ENCODE measurements at regions not wholly inside any gene's neighbourhood (a gene's known extent, or its start where the extent isn't known, plus 50 kb on each side); places are given as distances from the start of the nearest gene placed in this dataset.

- H2AFZ ChIP-seq (ENCODE audit: low read depth, low read length, severe bottlenecking), result no peak overlapping the region
- H3K9ac ChIP-seq (ENCODE audit: low read length), result no peak overlapping the region
- H3K27ac ChIP-seq (ENCODE audit: low read depth, low read length), result no peak overlapping the region
- H3K4me3 ChIP-seq (ENCODE audit: insufficient read depth, low read length, poor library complexity, severe bottlenecking), result no peak overlapping the region
- H3K9me2 ChIP-seq (replicated peaks; ENCODE audit: insufficient read depth, low read length), result no peaks in the 10 kb centered on the region; the same call in 1 of the 2 replicates
- TF ChIP-seq CTCF (IDR thresholded peaks at IDR 0.05; ENCODE audit: insufficient read depth, low read length, poor library complexity, severe bottlenecking) (no peak), EZH2phosphoT487 (conservative IDR thresholded peaks at IDR 0.05; ENCODE audit: low read length) (no peak)
- no peaks in the 10 kb centered on the region for H3K79me2 ChIP-seq (ENCODE audit: insufficient read depth, low read length)
- H3K36me3 ChIP-seq (ENCODE audit: low read length), result no peaks in the 10 kb centered on the region
- no peaks in the 10 kb centered on the region for H3F3A ChIP-seq (ENCODE audit: insufficient read depth)
- no peak overlapping the region for H3K4me2 ChIP-seq (ENCODE audit: low read depth, low read length, poor library complexity, severe bottlenecking)
- no peaks in the 10 kb centered on the region for H4K20me1 ChIP-seq (ENCODE audit: low read depth, low read length)
- H3K9me3 ChIP-seq (ENCODE audit: insufficient read depth, low read length), result no peaks in the 10 kb centered on the region
- H3K27me3 ChIP-seq (ENCODE audit: low read length), result no peaks in the 10 kb centered on the region
Observed at GRCh38 chr13:106958621-106959048, 390.7 kb upstream of the ARGLU1 start.

- TF ChIP-seq EZH2phosphoT487 (conservative IDR thresholded peaks at IDR 0.05; ENCODE audit: low read length) (no peak), CTCF (IDR thresholded peaks at IDR 0.05; ENCODE audit: insufficient read depth, low read length, poor library complexity, severe bottlenecking) (no peak)
Observed at GRCh38 chr13:106942563-106942962, 374.6 kb upstream of the ARGLU1 start.

DNA sequence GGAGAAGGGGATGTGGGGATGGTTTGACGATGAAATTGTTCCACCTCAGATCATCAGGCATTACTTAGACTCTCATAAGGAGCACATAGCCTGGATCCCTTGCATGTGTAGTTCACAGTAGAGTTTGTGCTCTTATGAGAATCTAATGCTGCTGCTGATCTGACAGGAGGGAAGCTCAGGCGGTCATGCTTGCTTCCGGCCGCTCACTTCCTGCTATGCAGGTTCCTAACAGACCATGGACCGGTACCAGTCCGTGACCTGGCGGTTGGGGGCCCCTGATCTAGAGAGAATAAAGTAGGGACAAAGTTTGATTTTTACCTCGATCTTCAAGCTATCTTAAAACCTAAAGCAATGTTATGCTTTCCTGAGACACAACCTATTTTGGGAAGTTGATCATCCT is 373.8 kb upstream of the ARGLU1 start:
- Histone ChIP-seq H3K4me3 (ENCODE audit: insufficient read depth, low read length, poor library complexity, severe bottlenecking) (no peak overlapping the region), H3K27me3 (ENCODE audit: low read length) (no peaks in the 10 kb centered on the region), H2AFZ (ENCODE audit: low read depth, low read length, severe bottlenecking) (no peak overlapping the region), H3K36me3 (ENCODE audit: low read length) (no peaks in the 10 kb centered on the region), H3F3A (ENCODE audit: insufficient read depth) (no peaks in the 10 kb centered on the region), H3K27ac (ENCODE audit: low read depth, low read length) (no peak overlapping the region), H4K20me1 (ENCODE audit: low read depth, low read length) (no peaks in the 10 kb centered on the region), H3K9ac (ENCODE audit: low read length) (no peak overlapping the region), H3K4me2 (ENCODE audit: low read depth, low read length, poor library complexity, severe bottlenecking) (no peak overlapping the region), H3K9me3 (ENCODE audit: insufficient read depth, low read length) (no peaks in the 10 kb centered on the region), H3K79me2 (ENCODE audit: insufficient read depth, low read length) (no peaks in the 10 kb centered on the region), H3K9me2 (replicated peaks; ENCODE audit: insufficient read depth, low read length) (no peaks in the 10 kb centered on the region)
- TF ChIP-seq EZH2phosphoT487 (conservative IDR thresholded peaks at IDR 0.05; ENCODE audit: low read length) (no peak), CTCF (IDR thresholded peaks at IDR 0.05; ENCODE audit: insufficient read depth, low read length, poor library complexity, severe bottlenecking) (no peak)

More at GRCh38 chr13:106942563-106942962, 374.6 kb upstream of the ARGLU1 start:
- no peaks in the 10 kb centered on the region for H3K79me2 ChIP-seq (ENCODE audit: insufficient read depth, low read length)
- no peak overlapping the region for H2AFZ ChIP-seq (ENCODE audit: low read depth, low read length, severe bottlenecking)
- H3K4me3 ChIP-seq (ENCODE audit: insufficient read depth, low read length, poor library complexity, severe bottlenecking), result no peak overlapping the region
- no peak overlapping the region for H3K27ac ChIP-seq (ENCODE audit: low read depth, low read length)
- no peak overlapping the region for H3K9ac ChIP-seq (ENCODE audit: low read length)
- H3K9me2 ChIP-seq (replicated peaks; ENCODE audit: insufficient read depth, low read length), result no peaks in the 10 kb centered on the region
- no peak overlapping the region for H3K4me2 ChIP-seq (ENCODE audit: low read depth, low read length, poor library complexity, severe bottlenecking)
- H3K9me3 ChIP-seq (ENCODE audit: insufficient read depth, low read length), result no peaks in the 10 kb centered on the region
- no peaks in the 10 kb centered on the region for H3F3A ChIP-seq (ENCODE audit: insufficient read depth)
- H3K27me3 ChIP-seq (ENCODE audit: low read length), result no peaks in the 10 kb centered on the region
- no peaks in the 10 kb centered on the region for H4K20me1 ChIP-seq (ENCODE audit: low read depth, low read length)
- H3K36me3 ChIP-seq (ENCODE audit: low read length), result no peaks in the 10 kb centered on the region

Measured in SU-DHL-6 (cell line).